ENCODE measurements at regions not wholly inside any gene's neighbourhood (a gene's known extent, or its start where the extent isn't known, plus 50 kb on each side); places are given as distances from the start of the nearest gene placed in this dataset.

GRCh38 chr5:89883967-89884366, 525.6 kb downstream of the CETN3 start:
- H3K36me3 ChIP-seq (ENCODE audit: control insufficient read depth, insufficient read depth, low read length) = no peaks in the 10 kb centered on the region
- no peak overlapping the region for H3K14ac ChIP-seq (replicated peaks; ENCODE audit: low read depth, low read length)
- H4K8ac ChIP-seq (ENCODE audit: low read depth in 2 of 2, low read length in 2 of 2) = no peak overlapping the region
- H2BK5ac ChIP-seq (ENCODE audit: low read depth, low read length, poor library complexity, severe bottlenecking) = no peak overlapping the region
- H2BK120ac ChIP-seq (ENCODE audit: low read depth, low read length) = no peak overlapping the region
- no peak overlapping the region for H2AK9ac ChIP-seq (replicated peaks; ENCODE audit: low read depth, low read length, poor library complexity)
- peaks cover 2% of the 10 kb centered on the region; the same call in 1 of the 2 replicates for H3K9me3 ChIP-seq (ENCODE audit: control insufficient read depth, insufficient read depth, low read length)
- intact Hi-C loops (cut with micrococcal nuclease) (no loop called here), dilution Hi-C loops (cut with HindIII; ENCODE audit: low sequenced_read_pairs, unreplicated experiment) (no loop called here), in situ Hi-C loops (cut with MboI; ENCODE audit: low sequenced_read_pairs) (no loop called here)
- no peaks in the 10 kb centered on the region for H3K27me3 ChIP-seq (ENCODE audit: control insufficient read depth, insufficient read depth, low read length)
- H3K4ac ChIP-seq (ENCODE audit: low read depth, low read length) = no peak overlapping the region
- no peaks in the 10 kb centered on the region for H3K79me1 ChIP-seq (ENCODE audit: low read depth in 1 of 2, low read length in 2 of 2)
- no TSS peak for BruUV-seq (replicated peaks)
- H3K23ac ChIP-seq (ENCODE audit: low read depth, low read length) = no peak overlapping the region
- H2BK20ac ChIP-seq (ENCODE audit: low read depth, low read length) = no peak overlapping the region
- no peaks in the 10 kb centered on the region for H3K4me1 ChIP-seq (ENCODE audit: control insufficient read depth, insufficient read depth, low read length)
- TF ChIP-seq RCOR1 (IDR thresholded peaks at IDR 0.05; ENCODE audit: insufficient replicate concordance, low read length) = no peak
- TF ChIP-seq RFX5 (IDR thresholded peaks at IDR 0.05; ENCODE audit: low read depth, low read length) = no peak
- no peak for TF ChIP-seq CHD1 (IDR thresholded peaks at IDR 0.05; ENCODE audit: low read depth, low read length)
- no peak for TF ChIP-seq NFE2L2 (IDR thresholded peaks at IDR 0.05; ENCODE audit: low read depth, low read length)
- TF ChIP-seq, protein P1, sequence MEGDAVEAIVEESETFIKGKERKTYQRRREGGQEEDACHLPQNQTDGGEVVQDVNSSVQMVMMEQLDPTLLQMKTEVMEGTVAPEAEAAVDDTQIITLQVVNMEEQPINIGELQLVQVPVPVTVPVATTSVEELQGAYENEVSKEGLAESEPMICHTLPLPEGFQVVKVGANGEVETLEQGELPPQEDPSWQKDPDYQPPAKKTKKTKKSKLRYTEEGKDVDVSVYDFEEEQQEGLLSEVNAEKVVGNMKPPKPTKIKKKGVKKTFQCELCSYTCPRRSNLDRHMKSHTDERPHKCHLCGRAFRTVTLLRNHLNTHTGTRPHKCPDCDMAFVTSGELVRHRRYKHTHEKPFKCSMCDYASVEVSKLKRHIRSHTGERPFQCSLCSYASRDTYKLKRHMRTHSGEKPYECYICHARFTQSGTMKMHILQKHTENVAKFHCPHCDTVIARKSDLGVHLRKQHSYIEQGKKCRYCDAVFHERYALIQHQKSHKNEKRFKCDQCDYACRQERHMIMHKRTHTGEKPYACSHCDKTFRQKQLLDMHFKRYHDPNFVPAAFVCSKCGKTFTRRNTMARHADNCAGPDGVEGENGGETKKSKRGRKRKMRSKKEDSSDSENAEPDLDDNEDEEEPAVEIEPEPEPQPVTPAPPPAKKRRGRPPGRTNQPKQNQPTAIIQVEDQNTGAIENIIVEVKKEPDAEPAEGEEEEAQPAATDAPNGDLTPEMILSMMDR (conservative IDR thresholded peaks at IDR 0.05; ENCODE audit: low read depth, low read length) = no peak
- TF ChIP-seq, protein P2, sequence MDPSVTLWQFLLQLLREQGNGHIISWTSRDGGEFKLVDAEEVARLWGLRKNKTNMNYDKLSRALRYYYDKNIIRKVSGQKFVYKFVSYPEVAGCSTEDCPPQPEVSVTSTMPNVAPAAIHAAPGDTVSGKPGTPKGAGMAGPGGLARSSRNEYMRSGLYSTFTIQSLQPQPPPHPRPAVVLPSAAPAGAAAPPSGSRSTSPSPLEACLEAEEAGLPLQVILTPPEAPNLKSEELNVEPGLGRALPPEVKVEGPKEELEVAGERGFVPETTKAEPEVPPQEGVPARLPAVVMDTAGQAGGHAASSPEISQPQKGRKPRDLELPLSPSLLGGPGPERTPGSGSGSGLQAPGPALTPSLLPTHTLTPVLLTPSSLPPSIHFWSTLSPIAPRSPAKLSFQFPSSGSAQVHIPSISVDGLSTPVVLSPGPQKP (IDR thresholded peaks at IDR 0.05; ENCODE audit: borderline replicate concordance, low read depth, low read length) = no peak
- no peak for TF ChIP-seq MXI1 (IDR thresholded peaks at IDR 0.05; ENCODE audit: borderline replicate concordance, low read depth, low read length)
- TF ChIP-seq FOS (IDR thresholded peaks at IDR 0.05; ENCODE audit: low read depth, low read length) = no peak
- no peak for TF ChIP-seq MAZ (IDR thresholded peaks at IDR 0.05; ENCODE audit: borderline replicate concordance, low read depth, low read length)
- TF ChIP-seq SMC3 (IDR thresholded peaks at IDR 0.05; ENCODE audit: low read depth, low read length) = no peak
- H4K91ac ChIP-seq (ENCODE audit: insufficient read depth, low read depth, low read length) = no peak overlapping the region
- H3K27ac ChIP-seq (ENCODE audit: insufficient read depth, low read length) = no peak overlapping the region
- no peak overlapping the region for H2AK5ac ChIP-seq (ENCODE audit: low read depth, low read length)
- H3K56ac ChIP-seq (ENCODE audit: extremely low read depth, insufficient read depth, low read length) = no peak overlapping the region
- H4K20me1 ChIP-seq (ENCODE audit: insufficient read depth, low read length) = no peaks in the 10 kb centered on the region
- H3K18ac ChIP-seq (ENCODE audit: low read depth, low read length) = no peak overlapping the region
- H3K4me2 ChIP-seq (ENCODE audit: low read depth, low read length) = no peak overlapping the region
- no peak overlapping the region for H4K5ac ChIP-seq (ENCODE audit: low read depth, low read length)
- no peak overlapping the region for H3K4me3 ChIP-seq (ENCODE audit: insufficient read depth, low read depth, low read length)
- H3K9me1 ChIP-seq (ENCODE audit: insufficient read depth, low read length) = no peaks in the 10 kb centered on the region
- no peak overlapping the region for H2BK15ac ChIP-seq (ENCODE audit: low read depth, low read length)
- H2AFZ ChIP-seq (replicated peaks; ENCODE audit: low read length, poor library complexity) = no peak overlapping the region
- no peak for DNase-seq
- H3K9ac ChIP-seq (ENCODE audit: low read depth, low read length) = no peak overlapping the region
- ATAC-seq (ENCODE audit: low read depth) = no peak
- CTCF ChIA-PET = no interaction called here
- POLR2A ChIA-PET (ENCODE audit: unreplicated experiment) = no interaction called here
